GM19468 (cell line): ENCODE measurements at regions not wholly inside any gene's neighbourhood (a gene's known extent, or its start where the extent isn't known, plus 50 kb on each side); places are given as distances from the start of the nearest gene placed in this dataset.
"Not testable (repeated sequence)": the region's sequence is repeated elsewhere in the genome, so short reads cannot be mapped to it uniquely, and the experiment has no call there.

Experiments used
- ATAC-seq: cut with Tn5 transposase; IDR thresholded peaks from one replicate; pipeline ENCODE4 v1.9.1; 2021; ENCODE audit warnings: mild to moderate bottlenecking, moderate library complexity, moderate number of reproducible peaks; ENCODE audit not compliant: unreplicated experiment; ENCODE audit errors: extremely low read depth

- ATAC-seq = no peak
Observed at GRCh38 chr1:55301912-55302311, 86.7 kb upstream of the USP24 start.

- no peak for ATAC-seq
Observed at GRCh38 chr1:55300975-55301374, 85.8 kb upstream of the USP24 start.

- no peak for ATAC-seq
Observed at GRCh38 chr1:55298167-55298894, 83.2 kb upstream of the USP24 start.

DNA sequence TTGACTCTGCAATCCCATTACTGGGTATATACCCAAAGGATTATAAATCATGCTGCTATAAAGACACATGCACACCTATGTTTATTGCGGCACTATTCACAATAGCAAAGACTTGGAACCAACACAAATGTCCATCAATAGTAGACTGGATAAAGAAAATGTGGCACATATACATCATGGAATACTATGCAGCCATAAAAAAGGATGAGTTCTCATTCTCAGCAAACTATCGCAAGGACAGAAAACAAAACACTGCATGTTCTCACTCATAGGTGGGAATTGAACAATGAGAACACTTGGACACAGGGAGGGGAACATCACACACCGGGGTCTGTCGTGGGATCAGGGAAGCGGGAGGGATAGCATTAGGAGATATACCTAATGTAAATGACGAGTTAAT is 81.1 kb upstream of the USP24 start:
- not testable (repeated sequence) for ATAC-seq

DNA sequence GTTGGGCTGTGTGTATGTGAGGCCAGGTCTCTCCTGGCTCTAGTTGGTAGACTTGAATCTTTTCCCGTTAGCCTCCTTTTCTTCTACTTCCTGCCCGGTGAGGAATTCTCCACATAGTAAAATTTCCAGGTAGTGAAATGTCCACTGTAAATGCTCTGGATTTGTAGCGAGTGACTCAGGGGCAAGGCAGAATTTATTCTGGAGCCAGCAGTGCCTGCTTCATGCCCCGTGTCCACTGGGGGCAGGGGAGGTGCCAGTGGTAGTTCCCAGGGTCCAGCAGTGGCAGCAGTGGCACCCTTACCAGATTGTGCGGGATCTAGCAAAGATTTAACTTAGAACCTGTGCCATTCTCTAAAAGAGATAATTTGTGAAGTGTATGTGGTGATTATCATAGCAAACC is 74.5 kb upstream of the USP24 start:
- ATAC-seq = no peak

GRCh38 chr1:55289042-55289441 is 73.9 kb upstream of the USP24 start:
- no peak for ATAC-seq

DNA sequence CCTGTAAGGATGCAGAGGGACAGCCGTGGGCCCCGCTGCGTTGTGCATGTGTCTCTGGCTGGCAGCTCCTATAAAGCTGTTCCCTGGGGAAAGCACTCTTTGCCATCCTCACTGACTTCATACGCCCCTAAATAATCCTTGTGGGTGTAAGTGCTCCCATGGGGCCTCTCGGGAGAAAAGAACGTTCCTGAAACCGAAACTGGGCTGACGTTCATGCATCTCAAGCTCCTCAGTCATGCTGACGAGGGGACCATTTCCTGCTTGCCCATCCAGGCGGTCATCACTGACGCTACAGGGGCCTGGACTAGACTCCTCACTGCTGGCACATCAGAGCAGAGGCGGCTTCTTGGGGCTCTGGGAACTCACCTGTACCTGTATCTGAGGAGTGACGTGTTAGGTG is 73.1 kb upstream of the USP24 start:
- ATAC-seq = peak; percentile 56

GRCh38 chr1:55287723-55288122 is 72.6 kb upstream of the USP24 start:
- no peak for ATAC-seq

GRCh38 chr1:55286856-55287602 is 71.9 kb upstream of the USP24 start:
- no peak for ATAC-seq

- no peak for ATAC-seq
Observed at GRCh38 chr1:55285834-55286233, 70.7 kb upstream of the USP24 start.

GRCh38 chr1:55284856-55285255 is 69.7 kb upstream of the USP24 start:
- ATAC-seq = no peak

DNA sequence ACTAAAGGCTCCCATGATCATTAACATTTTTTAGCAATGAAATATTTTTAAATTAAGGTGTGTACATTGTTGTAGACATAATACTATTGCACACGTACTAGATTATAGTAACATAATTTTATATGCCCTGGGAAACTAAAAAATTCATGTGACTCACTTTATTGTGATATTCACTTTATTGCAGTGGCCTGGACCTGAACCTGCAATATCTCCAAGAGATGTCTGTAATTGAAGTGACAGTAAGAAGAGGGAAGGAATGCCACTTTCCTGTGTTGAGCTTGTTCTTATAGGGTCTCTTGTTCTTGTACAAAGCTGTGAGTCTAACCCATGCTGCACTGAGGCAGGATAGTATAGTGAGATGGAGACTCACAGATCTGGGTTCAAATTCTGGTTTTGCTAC is 66.9 kb upstream of the USP24 start:
- ATAC-seq = no peak

DNA sequence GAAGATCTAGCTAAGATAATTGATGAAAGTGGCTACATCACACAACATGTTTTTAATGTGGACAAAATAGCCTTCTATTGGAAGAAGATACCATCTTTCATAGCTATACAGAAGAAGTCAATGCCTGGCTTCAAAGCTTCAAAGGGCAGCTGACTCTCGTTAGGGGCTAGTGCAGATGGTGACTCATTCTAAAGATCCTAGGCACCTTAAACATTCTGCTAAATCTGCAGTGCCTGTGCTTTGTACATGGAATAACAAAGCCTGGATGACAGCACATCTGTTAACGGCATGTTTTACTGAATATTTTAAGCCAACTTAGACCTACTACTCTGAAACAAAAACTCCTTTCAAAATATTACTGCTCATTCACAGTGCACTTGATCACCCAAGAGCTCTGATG is 65.6 kb upstream of the USP24 start:
- ATAC-seq = no peak

- ATAC-seq = no peak
Observed at GRCh38 chr1:55279627-55280026, 64.5 kb upstream of the USP24 start.

- ATAC-seq = no peak
Observed at GRCh38 chr1:55278378-55278777, 63.2 kb upstream of the USP24 start.

DNA sequence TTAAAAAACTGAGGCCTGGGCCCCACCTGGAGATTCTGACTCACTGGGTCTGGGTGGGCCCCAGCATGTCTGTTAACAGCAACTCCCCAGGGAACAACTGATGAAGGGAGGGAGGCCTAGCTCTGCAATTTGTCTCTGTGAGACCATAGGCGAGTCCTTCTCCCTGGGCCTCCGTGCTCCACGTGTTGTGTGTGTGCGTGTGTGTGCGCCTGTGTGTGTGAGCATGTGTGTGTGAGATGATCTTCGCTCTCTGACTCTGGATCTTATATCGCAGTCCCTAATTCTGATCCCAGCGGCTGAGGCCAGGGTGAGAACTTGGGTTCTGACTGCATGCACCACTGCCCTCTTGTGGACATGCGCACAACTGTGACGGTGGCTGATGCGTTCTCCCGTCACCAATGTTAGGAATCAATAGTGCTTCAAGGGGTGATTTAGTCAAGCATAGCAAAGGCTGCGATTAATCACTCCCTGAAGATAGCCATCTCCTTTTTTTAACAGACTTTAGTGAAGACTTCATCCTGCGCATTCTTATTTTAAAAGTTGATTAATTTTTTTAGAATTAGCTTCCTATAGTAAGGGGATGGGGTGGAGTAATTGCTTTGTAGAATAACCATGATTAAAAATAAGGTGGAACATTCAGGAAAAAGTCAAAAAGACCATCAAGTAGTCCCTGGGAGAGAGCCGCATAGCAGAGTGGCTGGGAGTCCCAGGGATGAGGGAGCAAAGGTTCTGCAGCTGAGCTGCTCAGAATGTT is 62.4 kb upstream of the USP24 start:
- no peak for ATAC-seq

DNA sequence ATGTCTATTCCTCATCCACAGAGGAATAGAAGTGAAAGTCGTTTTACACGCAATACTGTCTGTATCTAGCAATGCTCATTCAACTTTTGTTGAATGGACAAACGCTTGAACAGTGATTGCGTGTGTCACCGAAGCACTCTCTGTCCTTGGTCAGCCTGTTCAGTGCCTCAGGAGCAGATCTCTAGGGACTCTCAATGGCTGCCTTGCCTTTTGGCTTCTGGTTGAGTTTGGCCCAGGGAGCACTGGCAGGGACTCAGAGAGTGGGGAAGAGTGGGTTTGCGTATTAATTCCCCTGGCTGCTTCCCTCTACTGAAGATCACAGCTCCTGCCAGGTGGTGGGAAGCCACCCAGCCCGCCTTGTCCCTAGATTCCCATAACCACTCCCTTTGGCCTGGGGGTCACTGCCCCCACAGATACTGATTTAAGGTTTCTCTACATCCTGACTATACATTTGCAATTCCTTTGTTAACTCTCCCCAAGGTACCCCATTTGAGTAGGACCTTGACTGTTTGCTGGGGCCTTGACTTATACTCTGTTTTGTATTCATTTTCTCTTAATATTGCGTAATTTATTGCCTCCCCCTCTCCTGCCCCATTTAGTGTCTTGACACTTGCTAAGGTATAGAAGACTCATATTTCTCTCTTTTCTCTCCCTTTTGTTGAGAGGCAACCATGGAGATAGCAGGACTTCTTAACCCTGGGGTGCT is 61.7 kb upstream of the USP24 start:
- no peak for ATAC-seq

DNA sequence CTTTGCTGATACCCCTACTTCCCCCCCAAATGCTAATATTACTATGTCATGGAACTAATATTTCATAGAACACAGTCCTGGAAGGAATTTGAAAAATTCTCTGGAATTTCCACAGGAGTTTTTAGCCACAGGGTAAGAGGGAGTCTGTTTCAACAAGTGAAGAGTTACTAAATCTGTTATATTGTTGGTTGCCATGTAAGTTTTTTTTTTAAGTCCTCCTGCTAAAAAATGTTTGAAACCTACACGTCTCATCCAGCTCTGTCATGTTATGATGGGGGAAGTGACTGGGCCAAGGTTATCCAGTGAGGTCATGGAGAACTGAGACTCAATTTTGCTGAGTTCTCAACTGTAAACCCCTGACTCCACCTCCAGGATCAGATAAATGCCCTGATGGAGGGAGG is 60.8 kb upstream of the USP24 start:
- ATAC-seq = no peak

DNA sequence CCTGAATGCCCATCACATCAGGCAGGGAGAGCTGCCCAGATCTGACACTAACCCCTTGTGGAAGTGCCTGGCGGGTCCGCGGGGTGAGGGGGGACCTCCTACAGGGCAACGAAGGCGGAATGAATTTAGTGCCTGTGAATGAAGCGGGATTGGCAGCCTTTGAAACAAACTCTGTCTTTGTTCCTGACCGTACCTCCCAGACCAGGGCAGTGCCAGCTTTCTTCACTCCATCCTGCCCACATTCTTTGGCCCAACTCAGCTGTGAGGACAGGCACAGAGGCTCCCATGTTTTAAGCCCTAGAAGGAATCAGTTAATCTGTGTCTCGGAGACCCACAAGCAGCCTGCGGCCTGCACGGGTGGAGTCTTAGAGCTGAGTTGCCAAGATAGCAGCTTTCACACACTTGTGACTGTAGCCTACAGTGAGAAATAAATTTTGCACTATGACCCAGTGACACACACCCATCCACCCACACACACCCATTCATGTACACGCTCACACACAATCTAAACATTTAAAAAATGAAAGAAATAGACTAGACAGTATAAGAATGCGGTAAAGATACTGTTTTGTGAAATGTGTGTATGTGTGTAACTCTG is 60.1 kb upstream of the USP24 start:
- ATAC-seq = no peak

DNA sequence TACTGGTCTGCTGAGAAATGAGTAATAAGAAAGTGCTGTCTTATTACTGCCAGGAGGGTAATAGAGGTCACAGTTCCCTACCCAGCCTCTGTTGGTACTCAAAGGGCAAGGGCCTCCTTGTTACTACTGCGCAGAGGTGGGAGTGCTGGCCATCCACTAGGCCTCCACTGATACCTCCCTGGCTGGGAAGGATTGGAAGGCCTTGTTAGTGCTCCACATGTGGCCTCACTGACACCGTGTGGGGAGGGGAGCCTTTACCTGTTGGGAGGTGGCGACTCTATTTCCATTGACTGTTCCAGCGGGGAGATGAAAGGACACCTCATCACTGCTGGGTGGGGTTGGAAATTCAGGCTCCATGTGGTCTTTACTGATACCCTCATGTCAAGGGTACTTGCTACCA is 57.8 kb upstream of the USP24 start:
- no peak for ATAC-seq
